ENCODE measurements at regions not wholly inside any gene's neighbourhood (a gene's known extent, or its start where the extent isn't known, plus 50 kb on each side); places are given as distances from the start of the nearest gene placed in this dataset.

GRCh38 chr9:91099436-91099835, 262.3 kb downstream of the AUH start:
- DNase-seq (ENCODE audit: low read depth), result no peak
- no peak overlapping the region for H3K4me3 ChIP-seq (ENCODE audit: control insufficient read depth, low read depth, low read length)
- no peak for TF ChIP-seq CTCF (IDR thresholded peaks at IDR 0.05; ENCODE audit: control insufficient read depth, insufficient read depth, low read depth, low read length, missing control alignments)

GRCh38 chr9:91100878-91101450, 260.8 kb downstream of the AUH start:
- H3K4me3 ChIP-seq (ENCODE audit: control insufficient read depth, low read depth, low read length), result no peak overlapping the region
- TF ChIP-seq CTCF (IDR thresholded peaks at IDR 0.05; ENCODE audit: control insufficient read depth, insufficient read depth, low read depth, low read length, missing control alignments), result no peak
- DNase-seq (ENCODE audit: low read depth), result no peak

GRCh38 chr9:91101611-91102168, 260.0 kb downstream of the AUH start:
- no peak overlapping the region for H3K4me3 ChIP-seq (ENCODE audit: control insufficient read depth, low read depth, low read length)
- TF ChIP-seq CTCF (IDR thresholded peaks at IDR 0.05; ENCODE audit: control insufficient read depth, insufficient read depth, low read depth, low read length, missing control alignments), result no peak
- no peak for DNase-seq (ENCODE audit: low read depth)

GRCh38 chr9:91102269-91102668, 259.4 kb downstream of the AUH start:
- DNase-seq (ENCODE audit: low read depth), result no peak

GRCh38 chr9:91103931-91104330, 257.8 kb downstream of the AUH start:
- no peak for DNase-seq (ENCODE audit: low read depth)
- TF ChIP-seq CTCF (IDR thresholded peaks at IDR 0.05; ENCODE audit: control insufficient read depth, insufficient read depth, low read depth, low read length, missing control alignments), result no peak
- H3K4me3 ChIP-seq (ENCODE audit: control insufficient read depth, low read depth, low read length), result no peak overlapping the region

More at GRCh38 chr9:91102269-91102668, 259.4 kb downstream of the AUH start:
- no peak for TF ChIP-seq CTCF (IDR thresholded peaks at IDR 0.05; ENCODE audit: control insufficient read depth, insufficient read depth, low read depth, low read length, missing control alignments)
- H3K4me3 ChIP-seq (ENCODE audit: control insufficient read depth, low read depth, low read length), result no peak overlapping the region

- no peak overlapping the region for H3K4me3 ChIP-seq (ENCODE audit: control insufficient read depth, low read depth, low read length)
- no peak for DNase-seq (ENCODE audit: low read depth)
- no peak for TF ChIP-seq CTCF (IDR thresholded peaks at IDR 0.05; ENCODE audit: control insufficient read depth, insufficient read depth, low read depth, low read length, missing control alignments)
Observed at GRCh38 chr9:91106415-91107081, 255.2 kb downstream of the AUH start.
